Renal cortex interstitium (tissue), 11 donors: ENCODE measurements at regions not wholly inside any gene's neighbourhood (a gene's known extent, or its start where the extent isn't known, plus 50 kb on each side); places are given as distances from the start of the nearest gene placed in this dataset.

Experiments used
- DNase-seq, 11 donors: peaks; one replicate each; pipeline ENCODE4 v3.0.0-alpha.2; 2013; ENCODE audit warnings: low read depth in 9 of 11, low spot score in 4 of 11; ENCODE audit errors: extremely low read depth in 1 of 11

GRCh38 chr4:111556141-111556781, 589.0 kb upstream of the FAM241A start:
- DNase-seq, result no peak

- no peak for DNase-seq
These were observed 588.4 kb upstream of the FAM241A start for GRCh38 chr4:111556851-111557250.

GRCh38 chr4:111562826-111563225, 582.4 kb upstream of the FAM241A start:
- no peak for DNase-seq

- DNase-seq, result no peak
These were observed 572.8 kb upstream of the FAM241A start for GRCh38 chr4:111572470-111572869.

GRCh38 chr4:111573386-111573785, 571.9 kb upstream of the FAM241A start:
- no peak for DNase-seq

GRCh38 chr4:111579767-111580166, 565.5 kb upstream of the FAM241A start:
- DNase-seq, result no peak

GRCh38 chr4:111595456-111595855, 549.8 kb upstream of the FAM241A start:
- DNase-seq, result no peak

GRCh38 chr4:111596491-111596890, 548.8 kb upstream of the FAM241A start:
- no peak for DNase-seq

- no peak for DNase-seq
These were observed 543.6 kb upstream of the FAM241A start for GRCh38 chr4:111601671-111602070.

GRCh38 chr4:111602848-111603247, 542.4 kb upstream of the FAM241A start:
- no peak for DNase-seq

GRCh38 chr4:111605111-111605510, 540.1 kb upstream of the FAM241A start:
- no peak for DNase-seq

GRCh38 chr4:111610681-111611080, 534.6 kb upstream of the FAM241A start:
- no peak for DNase-seq

GRCh38 chr4:111618908-111619307, 526.3 kb upstream of the FAM241A start:
- DNase-seq, result no peak

- no peak for DNase-seq
These were observed 516.8 kb upstream of the FAM241A start for GRCh38 chr4:111628437-111628836.

- DNase-seq, result peak in 2 of 11 donors; percentile 16 to 18
These were observed 514.5 kb upstream of the FAM241A start for GRCh38 chr4:111630705-111631104.

GRCh38 chr4:111631215-111631999, 513.8 kb upstream of the FAM241A start:
- DNase-seq, result no peak

- DNase-seq, result no peak
These were observed 512.6 kb upstream of the FAM241A start for GRCh38 chr4:111632641-111633151.

GRCh38 chr4:111633663-111634266, 511.5 kb upstream of the FAM241A start:
- DNase-seq, result no peak

GRCh38 chr4:111635646-111636045, 509.6 kb upstream of the FAM241A start:
- DNase-seq, result no peak

- DNase-seq, result no peak
These were observed 508.2 kb upstream of the FAM241A start for GRCh38 chr4:111636961-111637585.
